SK-N-SH (cell line): ENCODE measurements at regions not wholly inside any gene's neighbourhood (a gene's known extent, or its start where the extent isn't known, plus 50 kb on each side); places are given as distances from the start of the nearest gene placed in this dataset.
"Not testable (repeated sequence)": the region's sequence is repeated elsewhere in the genome, so short reads cannot be mapped to it uniquely, and the experiment has no call there.

Experiments
- CTCF ChIA-PET: fragments of 300-600, 350-600 bp; formaldehyde crosslinking; extraction: SDS; loops from one replicate; lab custom pipeline; 2021; lab: Yijun Ruan, JAX
- POLR2A ChIA-PET: fragments of 350-600 bp; sonication (Branson Sonifier 250); formaldehyde crosslinking; extraction: SDS; loops from one replicate; lab custom pipeline; 2020; ENCODE audit warnings: antibody characterized with exemption, inconsistent platforms; lab: Yijun Ruan, JAX
- DNase-seq: peaks from one replicate; pipeline ENCODE4 v3.0.0; 2012
- H2AFZ ChIP-seq: fragments of 200-600 bp; sonication (generic); 2 replicates; pipeline ENCODE4 v1.8.1; 2016; ENCODE audit warnings: antibody characterized with exemption, mild to moderate bottlenecking, low read depth
- H3F3A ChIP-seq: fragments of 200-600 bp; sonication (generic); replicated peaks from 2 replicates; pipeline ENCODE3; 2016; ENCODE audit warnings: antibody characterized with exemption, mild to moderate bottlenecking; ENCODE audit not compliant: insufficient read depth
- H3K27ac ChIP-seq, 2 experiments: fragments of 200-500 bp in 1 of 2; fragments of 200-600 bp in 1 of 2; sonication (Bioruptor generic) in 1 of 2; sonication (generic), shearing (Covaris generic) in 1 of 2; 2 replicates each; pipeline versions ENCODE4 v1.5.1 to v1.6.1; 2014 to 2016; ENCODE audit warnings: low read depth in 2 of 2, inconsistent platforms in 1 of 2, low read length in 1 of 2, mild to moderate bottlenecking in 1 of 2, mixed read lengths in 1 of 2
- H3K27me3 ChIP-seq: fragments of 200-600 bp; sonication (generic), shearing (Covaris generic); 2 replicates; pipeline ENCODE4 v1.6.1; 2016; ENCODE audit warnings: mixed run types; ENCODE audit not compliant: insufficient read depth
- H3K36me3 ChIP-seq, 2 experiments: fragments of 200-500 bp in 1 of 2; fragments of 200-600 bp in 1 of 2; sonication (Bioruptor generic) in 1 of 2; sonication (generic) in 1 of 2; replicated peaks in 1 of 2; 2 replicates each; pipeline versions ENCODE3 to v1.5.1; 2014 to 2016; ENCODE audit warnings: low read length in 1 of 2, mild to moderate bottlenecking in 1 of 2; ENCODE audit not compliant: insufficient read depth in 2 of 2, control insufficient read depth in 1 of 2
- H3K4me1 ChIP-seq, 2 experiments: fragments of 200-500 bp in 1 of 2; fragments of 200-600 bp in 1 of 2; sonication (Bioruptor generic) in 1 of 2; sonication (generic), shearing (Covaris generic) in 1 of 2; 2 replicates each; pipeline versions ENCODE4 v1.5.1 to v1.6.1; 2014 to 2016; ENCODE audit warnings: low read depth in 1 of 2, low read length in 1 of 2, mixed run types in 1 of 2; ENCODE audit not compliant: insufficient read depth in 2 of 2, control insufficient read depth in 1 of 2
- H3K4me2 ChIP-seq: fragments of 200-600 bp; sonication (generic), shearing (Covaris generic); 2 replicates; pipeline ENCODE4 v1.6.1; 2017; ENCODE audit warnings: mixed run types
- H3K4me3 ChIP-seq, 2 experiments: fragments of 200-500 bp in 1 of 2; fragments of 200-600 bp in 1 of 2; sonication (Bioruptor generic) in 1 of 2; sonication (generic), shearing (Covaris generic) in 1 of 2; 2 replicates each; pipeline versions ENCODE4 v1.5.1 to v1.8.1; 2014 to 2016; ENCODE audit warnings: low read depth in 2 of 2, inconsistent platforms in 1 of 2, low read length in 1 of 2, mild to moderate bottlenecking in 1 of 2, mixed read lengths in 1 of 2, moderate library complexity in 1 of 2
- H3K79me2 ChIP-seq: fragments of 200-600 bp; sonication (generic); 2 replicates; pipeline ENCODE4 v1.8.1; 2017; ENCODE audit warnings: mild to moderate bottlenecking; ENCODE audit not compliant: insufficient read depth
- H3K9ac ChIP-seq: fragments of 200-600 bp; sonication (generic); 2 replicates; pipeline ENCODE4 v1.6.1; 2017; ENCODE audit warnings: mixed run types
- H3K9me2 ChIP-seq: fragments of 200-600 bp; sonication (generic); 2 replicates; pipeline ENCODE4 v1.6.1; 2017; ENCODE audit warnings: mixed run types
- H3K9me3 ChIP-seq: fragments of 200-600 bp; sonication (generic); 2 replicates; pipeline ENCODE4 v1.6.1; 2017; ENCODE audit warnings: mixed run types, mild to moderate bottlenecking, moderate library complexity
- H4K20me1 ChIP-seq: fragments of 200-600 bp; sonication (generic); 2 replicates; pipeline ENCODE4 v1.6.1; 2017; ENCODE audit warnings: mild to moderate bottlenecking, mixed run types; ENCODE audit not compliant: insufficient read depth
- FOSL2 ChIP-seq: IDR thresholded peaks from 2 replicates; pipeline ENCODE4 v1.4.0; 2012; ENCODE audit warnings: low read depth, mild to moderate bottlenecking, moderate library complexity, borderline replicate concordance
- NFIC ChIP-seq: IDR thresholded peaks from 2 replicates; pipeline ENCODE4 v1.4.0; 2012; ENCODE audit warnings: borderline replicate concordance
- TCF12 ChIP-seq: IDR thresholded peaks from 2 replicates; pipeline ENCODE4 v1.4.0; 2012
- WGBS: methylation state at CpG from one replicate; pipeline ENCODE4 v1.1.6; 2017; ENCODE audit warnings: low lambda C conversion rate; 5-methylcytosine and 5-hydroxymethylcytosine counted together

GRCh38 chr16:29349966-29350365, 56.5 kb downstream of the NPIPB11 start:
- H3K4me2 ChIP-seq, H3K9me2 ChIP-seq, H3K36me3 ChIP-seq, H2AFZ ChIP-seq, H3F3A ChIP-seq, POLR2A ChIA-PET, H3K4me3 ChIP-seq, DNase-seq, H4K20me1 ChIP-seq, H3K27me3 ChIP-seq, H3K9ac ChIP-seq, H3K79me2 ChIP-seq: not testable (repeated sequence)
- WGBS: 48% methylated on average over 3 of the region's 7 CpGs
- TF ChIP-seq NFIC: 0 out of 2 replicates have a peak, but pooled peaks have one; percentile 17
- TF ChIP-seq TCF12: peak; percentile 36
- peak; percentile 38; the same call in 1 of the 2 replicates for TF ChIP-seq FOSL2
- TF ChIP-seq, all 33 proteins: peak for 3; not testable (repeated sequence) for 30
- CTCF ChIA-PET, H3K27ac ChIP-seq, H3K4me1 ChIP-seq, H3K9me3 ChIP-seq: not testable (repeated sequence)

GRCh38 chr16:29348748-29349147, 57.8 kb downstream of the NPIPB11 start:
- H3K9ac ChIP-seq, H4K20me1 ChIP-seq, H3K4me2 ChIP-seq, H3K9me2 ChIP-seq, H3F3A ChIP-seq, H3K79me2 ChIP-seq, H2AFZ ChIP-seq, H3K9me3 ChIP-seq, H3K36me3 ChIP-seq, H3K4me1 ChIP-seq, CTCF ChIA-PET, H3K4me3 ChIP-seq, DNase-seq, H3K27me3 ChIP-seq, H3K27ac ChIP-seq, POLR2A ChIA-PET: not testable (repeated sequence)
- WGBS: 94% methylated on average over 3 of the region's 3 CpGs

- H3K4me3 ChIP-seq, H3K36me3 ChIP-seq, H4K20me1 ChIP-seq, H3K27ac ChIP-seq, DNase-seq, H3K9ac ChIP-seq, H3K9me2 ChIP-seq, H3K79me2 ChIP-seq, H3K27me3 ChIP-seq, H3K4me1 ChIP-seq, CTCF ChIA-PET, H3K9me3 ChIP-seq, POLR2A ChIA-PET, H3F3A ChIP-seq, H2AFZ ChIP-seq, H3K4me2 ChIP-seq: not testable (repeated sequence)
- WGBS: 100% methylated on average over 1 of the region's 2 CpGs
These were observed 58.3 kb downstream of the NPIPB11 start for GRCh38 chr16:29348123-29348690.

- CTCF ChIA-PET, H3K4me1 ChIP-seq, H3K27ac ChIP-seq, DNase-seq, H3K9ac ChIP-seq, H2AFZ ChIP-seq, H3K79me2 ChIP-seq, H3K4me3 ChIP-seq, H3K36me3 ChIP-seq, POLR2A ChIA-PET, H3F3A ChIP-seq, H3K9me2 ChIP-seq, H4K20me1 ChIP-seq, H3K9me3 ChIP-seq, H3K4me2 ChIP-seq, H3K27me3 ChIP-seq: not testable (repeated sequence)
- 79% methylated on average over 7 of the region's 7 CpGs for WGBS
These were observed 59.5 kb downstream of the NPIPB11 start for GRCh38 chr16:29346796-29347580.

- H3K9me3 ChIP-seq, H3K9me2 ChIP-seq, H3K27me3 ChIP-seq, H3K79me2 ChIP-seq, H4K20me1 ChIP-seq, H2AFZ ChIP-seq, POLR2A ChIA-PET, H3F3A ChIP-seq, H3K4me2 ChIP-seq, H3K27ac ChIP-seq, DNase-seq, H3K4me1 ChIP-seq, H3K9ac ChIP-seq, H3K4me3 ChIP-seq, H3K36me3 ChIP-seq, CTCF ChIA-PET: not testable (repeated sequence)
- WGBS: 82% methylated on average over 2 of the region's 2 CpGs
These were observed 60.3 kb downstream of the NPIPB11 start for GRCh38 chr16:29346203-29346602.

- H3K79me2 ChIP-seq, CTCF ChIA-PET: not testable (repeated sequence)
- H3K9ac ChIP-seq: peak overlapping the region; percentile 55
These were observed 63.6 kb downstream of the NPIPB11 start for GRCh38 chr16:29342937-29343336.

More at GRCh38 chr16:29342937-29343336, 63.6 kb downstream of the NPIPB11 start:
- H3K4me1 ChIP-seq, H3K4me2 ChIP-seq, H3K27me3 ChIP-seq, H3K9me2 ChIP-seq, H3K9me3 ChIP-seq, H3K4me3 ChIP-seq, H3K36me3 ChIP-seq, DNase-seq, POLR2A ChIA-PET, H3F3A ChIP-seq, H4K20me1 ChIP-seq: not testable (repeated sequence)
- Histone ChIP-seq H3K27ac (peak overlapping the region in 1 of 2 experiments; percentile 84; a peak in 2 of 4 replicates), H2AFZ (0 out of 2 replicates have a peak overlapping the region, but pooled peaks have one; percentile 11)
- WGBS: 69% methylated on average over 4 of the region's 4 CpGs
